ENCODE measurements at regions not wholly inside any gene's neighbourhood (a gene's known extent, or its start where the extent isn't known, plus 50 kb on each side); places are given as distances from the start of the nearest gene placed in this dataset.

GRCh38 chr7:86262781-86263180 lies 380.9 kb upstream of the GRM3 start:
- no peak for TF ChIP-seq CTCF (IDR thresholded peaks at IDR 0.05; ENCODE audit: borderline replicate concordance, insufficient read depth, low read depth, low read length)
- H3K4me3 ChIP-seq (ENCODE audit: low read depth, low read length) = no peak overlapping the region

DNA sequence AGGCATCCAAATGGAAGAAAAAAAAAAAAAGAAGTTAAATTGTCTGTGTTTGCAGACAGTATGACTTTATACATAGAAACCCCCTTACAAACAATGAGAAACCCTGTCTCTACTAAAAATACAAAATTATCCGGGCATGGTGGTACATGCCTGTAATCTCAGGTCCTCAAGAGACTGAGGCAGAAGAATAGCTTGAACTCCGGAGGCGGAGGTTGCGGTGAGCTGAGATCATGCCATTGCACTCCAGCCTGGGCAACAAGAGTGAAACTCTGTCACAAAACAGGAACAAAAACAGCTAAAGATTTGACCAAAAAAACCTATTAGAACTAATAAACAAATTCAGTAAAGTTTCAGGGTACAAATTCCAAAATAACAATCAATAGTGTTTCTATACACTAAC lies 385.8 kb upstream of the GRM3 start:
- TF ChIP-seq CTCF (IDR thresholded peaks at IDR 0.05; ENCODE audit: borderline replicate concordance, insufficient read depth, low read depth, low read length) = no peak
- no peak overlapping the region for H3K4me3 ChIP-seq (ENCODE audit: low read depth, low read length)

GRCh38 chr7:86252406-86252805 lies 391.3 kb upstream of the GRM3 start:
- TF ChIP-seq CTCF (IDR thresholded peaks at IDR 0.05; ENCODE audit: borderline replicate concordance, insufficient read depth, low read depth, low read length) = no peak
- no peak overlapping the region for H3K4me3 ChIP-seq (ENCODE audit: low read depth, low read length)

GRCh38 chr7:86248977-86249376 lies 394.7 kb upstream of the GRM3 start:
- H3K4me3 ChIP-seq (ENCODE audit: low read depth, low read length) = no peak overlapping the region
- TF ChIP-seq CTCF (IDR thresholded peaks at IDR 0.05; ENCODE audit: borderline replicate concordance, insufficient read depth, low read depth, low read length) = no peak

- H3K4me3 ChIP-seq (ENCODE audit: low read depth, low read length) = no peak overlapping the region
- no peak for TF ChIP-seq CTCF (IDR thresholded peaks at IDR 0.05; ENCODE audit: borderline replicate concordance, insufficient read depth, low read depth, low read length)
Observed at GRCh38 chr7:86243171-86243570, 400.5 kb upstream of the GRM3 start.

GRCh38 chr7:86226191-86226590 lies 417.5 kb upstream of the GRM3 start:
- TF ChIP-seq CTCF (IDR thresholded peaks at IDR 0.05; ENCODE audit: borderline replicate concordance, insufficient read depth, low read depth, low read length) = no peak
- H3K4me3 ChIP-seq (ENCODE audit: low read depth, low read length) = no peak overlapping the region

DNA sequence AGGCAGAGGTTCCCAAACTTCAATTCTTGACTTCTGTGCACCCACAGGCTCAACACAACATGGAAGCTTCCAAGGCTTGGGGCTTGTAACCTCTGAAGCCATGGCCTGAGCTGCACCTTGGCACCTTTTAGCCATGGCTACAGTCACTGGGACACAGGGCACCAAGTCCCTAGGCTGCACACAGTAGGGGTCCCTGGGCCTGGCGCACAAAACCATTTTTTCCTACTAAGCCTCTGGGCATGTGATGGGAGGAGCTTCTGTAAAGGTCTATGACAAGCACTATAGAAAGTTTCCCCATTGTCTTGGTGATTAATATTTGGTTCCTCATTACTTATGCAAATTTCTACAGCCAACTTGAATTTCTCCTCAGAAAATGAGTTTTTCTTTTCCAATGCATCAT lies 420.9 kb upstream of the GRM3 start:
- H3K4me3 ChIP-seq (ENCODE audit: low read depth, low read length) = no peak overlapping the region
- no peak for TF ChIP-seq CTCF (IDR thresholded peaks at IDR 0.05; ENCODE audit: borderline replicate concordance, insufficient read depth, low read depth, low read length)

Measured in GM12875 (cell line).